GM18511 (cell line): ENCODE measurements at regions not wholly inside any gene's neighbourhood (a gene's known extent, or its start where the extent isn't known, plus 50 kb on each side); places are given as distances from the start of the nearest gene placed in this dataset.
"Not testable (repeated sequence)": the region's sequence is repeated elsewhere in the genome, so short reads cannot be mapped to it uniquely, and the experiment has no call there.

ENCODE experiments used
- ATAC-seq: cut with Tn5 transposase; IDR thresholded peaks from one replicate; pipeline ENCODE4 v1.9.1; 2021; ENCODE audit warnings: mild to moderate bottlenecking, moderate library complexity; ENCODE audit not compliant: unreplicated experiment

DNA sequence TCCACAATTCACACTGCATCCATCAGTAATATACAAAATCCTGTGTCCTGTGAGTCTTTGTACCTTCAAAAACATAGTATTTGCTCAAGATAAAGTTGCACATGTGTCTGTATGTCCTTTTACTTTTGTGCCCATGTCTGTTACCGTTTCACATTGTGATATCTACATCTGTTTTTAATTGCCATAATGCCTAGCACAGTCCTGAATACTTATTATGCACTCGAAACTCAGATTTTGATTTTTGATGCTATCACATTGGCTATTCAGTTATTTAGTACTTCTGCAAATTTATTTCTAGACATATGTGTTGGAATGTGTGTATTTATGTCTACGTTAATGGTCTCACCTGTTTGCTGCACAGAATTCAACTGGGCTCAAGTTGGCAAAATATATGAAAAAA lies 452.8 kb upstream of the ZEB2 start:
- ATAC-seq, result no peak

DNA sequence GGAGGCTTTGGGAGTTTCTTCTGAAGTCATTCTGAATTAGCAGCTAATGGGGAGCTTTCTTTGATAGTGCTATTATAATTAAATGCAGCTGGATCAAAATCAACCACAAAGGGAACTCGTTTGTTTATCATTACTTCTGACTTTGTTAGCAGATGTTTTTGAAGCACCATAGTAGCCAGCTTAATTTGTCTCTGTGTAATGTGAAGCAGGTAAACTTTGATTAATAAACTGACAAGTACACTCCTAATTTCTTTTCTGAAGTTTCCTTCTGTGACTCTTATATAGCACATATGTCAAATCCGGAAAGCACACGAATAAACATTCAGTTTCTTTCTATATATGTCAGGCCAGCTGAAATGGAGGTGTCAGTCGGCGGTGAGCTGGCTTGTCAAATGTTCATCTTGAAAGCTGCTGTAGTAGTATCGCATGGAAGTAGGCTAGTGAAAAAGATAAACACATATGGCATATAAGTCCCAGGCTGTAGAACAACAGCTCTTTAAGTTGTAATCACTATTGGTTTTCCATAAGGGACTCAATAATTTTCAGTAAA lies 451.9 kb upstream of the ZEB2 start:
- no peak for ATAC-seq

- ATAC-seq, result not testable (repeated sequence)
These were observed 450.5 kb upstream of the ZEB2 start for GRCh38 chr2:144970410-144970809.

- ATAC-seq, result not testable (repeated sequence)
These were observed 449.6 kb upstream of the ZEB2 start for GRCh38 chr2:144969564-144969963.

DNA sequence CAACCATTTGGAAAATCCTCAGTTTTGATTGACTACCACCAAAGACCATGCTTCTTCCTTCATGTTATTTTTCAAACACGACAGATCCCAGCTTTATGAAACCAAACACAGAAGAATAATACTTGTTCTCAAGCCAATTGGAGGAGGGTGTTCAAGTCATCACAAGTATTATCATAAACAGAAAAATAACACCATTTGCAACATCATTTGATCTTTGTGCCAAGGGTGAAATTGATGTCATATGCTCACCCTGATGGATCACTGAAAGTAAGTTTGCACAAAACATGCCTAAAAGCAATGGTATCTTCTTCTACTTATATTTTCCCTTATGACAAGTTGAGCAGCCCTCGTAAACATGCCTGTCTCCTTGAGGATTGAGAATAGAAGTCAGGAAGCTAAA lies 448.0 kb upstream of the ZEB2 start:
- no peak for ATAC-seq

DNA sequence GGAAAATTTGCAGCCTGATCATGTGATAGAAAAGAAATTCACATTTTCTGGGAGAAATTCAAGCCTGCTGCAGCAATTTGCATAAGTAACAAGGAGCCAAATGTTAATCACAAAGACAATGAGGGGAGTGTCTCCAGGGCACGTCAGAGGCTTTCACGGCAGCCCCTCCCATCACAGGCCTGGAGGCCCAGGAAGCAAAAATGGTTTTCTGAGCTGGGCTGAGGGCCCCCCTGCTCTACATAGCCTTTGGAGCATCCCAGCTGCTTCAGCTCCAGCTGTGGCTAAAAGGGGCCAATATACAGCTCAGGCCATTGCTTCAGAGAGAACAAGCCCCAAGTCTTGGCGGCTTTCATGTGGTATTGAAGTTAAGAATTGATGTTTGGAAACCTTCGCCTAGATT lies 445.3 kb upstream of the ZEB2 start:
- no peak for ATAC-seq

DNA sequence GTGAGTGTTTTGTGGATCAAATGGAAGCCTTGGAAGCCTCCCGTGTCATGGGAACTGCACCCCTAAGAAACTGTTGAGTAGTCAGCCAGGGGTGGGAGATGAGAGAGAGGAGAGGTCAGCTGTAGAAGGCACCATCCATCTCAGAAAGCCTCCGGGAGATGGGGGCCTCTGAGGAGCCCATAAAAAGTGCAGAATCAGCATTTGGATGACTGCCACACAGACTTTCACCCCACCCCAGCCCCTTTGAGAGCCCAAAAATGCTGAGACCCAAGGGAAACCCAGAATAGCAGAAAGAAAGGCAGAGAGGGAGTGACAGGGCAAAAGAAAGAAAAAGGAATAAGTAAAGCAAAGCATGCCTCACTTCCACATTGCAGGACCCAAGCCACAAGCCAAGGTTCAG lies 443.1 kb upstream of the ZEB2 start:
- no peak for ATAC-seq

GRCh38 chr2:144959416-144959815 lies 439.5 kb upstream of the ZEB2 start:
- no peak for ATAC-seq

DNA sequence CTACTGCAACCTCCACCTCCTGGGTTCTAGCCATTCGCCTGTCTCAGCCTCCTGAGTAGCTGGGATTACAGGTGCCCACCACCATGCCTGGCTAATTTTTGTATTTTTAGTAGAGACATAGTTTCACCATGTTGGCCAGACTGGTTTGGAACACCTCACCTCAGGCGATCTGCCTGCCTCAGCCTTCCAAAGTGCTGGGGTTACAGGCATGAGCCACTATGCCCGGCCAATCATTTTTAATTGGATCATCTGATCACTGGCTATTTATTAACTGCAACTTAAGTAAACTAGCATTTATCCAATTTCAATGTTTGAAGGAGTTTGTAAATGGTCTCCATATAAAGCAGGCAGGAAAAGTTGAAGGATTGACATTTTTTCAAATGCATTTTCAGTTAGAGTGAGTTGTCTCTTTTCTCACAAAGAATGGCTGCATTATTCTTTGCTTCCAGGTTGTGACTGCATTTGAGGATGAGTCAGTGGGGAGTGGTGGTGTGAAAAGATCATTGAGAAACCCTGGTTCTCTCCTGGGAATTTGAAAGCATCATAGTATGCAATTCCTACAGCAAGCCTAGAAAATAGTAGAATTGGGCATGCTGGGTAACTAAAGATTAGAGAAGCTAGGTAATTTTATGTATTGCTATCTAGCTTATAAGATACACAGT lies 431.1 kb upstream of the ZEB2 start:
- ATAC-seq, result no peak

DNA sequence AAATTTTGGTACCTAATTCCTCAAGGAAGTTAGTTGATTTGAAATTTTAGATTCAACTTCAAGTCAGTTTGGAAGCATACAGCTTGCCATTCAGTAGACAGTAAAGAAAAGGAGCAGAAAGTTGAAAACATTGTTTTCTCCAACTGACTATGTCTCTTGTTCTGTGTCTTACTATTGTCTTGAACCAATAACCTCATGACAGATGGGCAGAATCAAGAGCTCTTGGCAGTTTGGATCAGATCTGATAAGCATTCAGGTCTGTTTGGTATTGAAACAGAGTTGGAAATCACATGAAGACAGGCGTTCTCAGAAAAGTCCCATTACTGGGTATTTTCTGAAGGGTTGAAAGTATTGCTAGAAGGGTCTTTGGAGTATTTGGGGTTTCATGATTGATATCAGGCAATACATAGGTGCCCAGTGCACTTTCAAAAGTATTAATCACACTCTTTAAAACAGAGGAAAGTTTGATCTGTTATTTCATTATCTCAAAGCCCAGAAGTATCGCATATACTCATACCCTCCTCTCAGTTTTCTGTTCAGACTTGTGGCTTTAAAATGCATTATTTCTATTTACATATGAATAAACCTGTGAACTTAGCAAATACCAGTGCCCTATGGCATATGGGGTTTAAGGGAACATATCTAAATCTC lies 428.4 kb upstream of the ZEB2 start:
- no peak for ATAC-seq

- no peak for ATAC-seq
These were observed 427.8 kb upstream of the ZEB2 start for GRCh38 chr2:144947709-144948037.

DNA sequence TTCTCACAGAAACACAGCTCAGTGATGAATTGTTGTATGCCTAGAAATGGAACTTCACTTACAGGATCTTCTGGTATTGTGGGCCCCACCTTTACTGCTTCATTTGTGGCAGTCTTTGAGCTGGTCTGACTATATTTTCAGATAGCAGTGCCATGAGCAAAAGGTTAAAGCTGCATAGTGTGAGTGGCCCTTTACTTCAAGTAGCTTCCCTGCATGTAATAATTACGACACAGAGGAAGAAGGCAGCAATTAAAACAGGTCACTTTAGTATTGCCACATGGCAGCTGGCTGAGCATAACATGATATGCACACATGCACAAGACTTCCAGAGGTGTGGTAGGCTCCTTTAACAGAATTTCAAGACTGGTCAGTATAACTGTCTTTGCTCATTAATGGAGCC lies 426.3 kb upstream of the ZEB2 start:
- no peak for ATAC-seq

- no peak for ATAC-seq
These were observed 424.8 kb upstream of the ZEB2 start for GRCh38 chr2:144944546-144945220.

DNA sequence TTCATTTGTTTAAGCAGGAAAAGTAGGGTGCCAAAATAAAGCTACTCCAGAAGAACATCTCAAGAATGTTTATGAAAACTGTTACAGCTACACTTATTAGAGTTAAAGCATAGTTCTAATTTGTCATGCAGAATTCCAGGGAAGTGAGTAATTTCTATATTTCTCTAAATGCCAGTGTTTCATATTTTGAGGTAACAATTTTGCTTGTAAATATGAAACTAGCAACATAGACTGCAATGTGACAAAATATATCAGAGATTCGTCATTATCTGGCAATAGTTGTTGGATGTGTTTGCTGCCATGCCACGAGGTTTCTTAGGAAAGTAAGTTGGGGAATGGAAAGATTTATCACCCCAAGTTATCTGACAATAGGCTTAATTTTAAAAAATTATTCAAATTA lies 424.1 kb upstream of the ZEB2 start:
- no peak for ATAC-seq

DNA sequence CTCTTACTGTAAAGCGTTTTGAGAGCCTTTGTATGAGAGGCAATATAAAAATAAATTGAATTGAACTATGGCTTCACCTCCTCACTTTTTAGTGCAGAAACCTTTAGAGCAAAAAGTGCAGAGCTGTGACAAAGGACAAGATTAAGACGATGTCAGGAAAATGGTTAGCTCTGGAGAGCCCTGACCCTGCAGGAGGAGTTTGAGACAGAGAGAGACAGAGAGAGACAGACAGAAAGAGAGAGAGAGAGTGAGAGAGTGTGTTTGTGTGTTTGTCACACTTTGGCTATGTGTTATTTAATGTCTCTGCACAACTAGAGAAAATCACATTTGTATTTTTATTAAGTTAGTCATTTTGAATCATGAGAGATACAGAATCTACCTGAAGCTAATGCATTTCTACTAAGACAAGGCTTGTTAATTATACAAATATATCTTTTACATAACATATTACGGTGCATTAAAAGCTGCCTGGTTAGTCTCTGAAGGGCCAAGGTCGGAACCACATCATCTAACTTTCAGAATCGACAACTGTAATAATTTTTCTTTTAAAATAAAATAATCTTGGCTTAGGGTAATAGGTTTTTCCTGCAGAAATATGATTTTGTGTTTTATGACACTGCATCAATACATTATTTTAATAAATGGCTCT lies 423.5 kb upstream of the ZEB2 start:
- no peak for ATAC-seq

DNA sequence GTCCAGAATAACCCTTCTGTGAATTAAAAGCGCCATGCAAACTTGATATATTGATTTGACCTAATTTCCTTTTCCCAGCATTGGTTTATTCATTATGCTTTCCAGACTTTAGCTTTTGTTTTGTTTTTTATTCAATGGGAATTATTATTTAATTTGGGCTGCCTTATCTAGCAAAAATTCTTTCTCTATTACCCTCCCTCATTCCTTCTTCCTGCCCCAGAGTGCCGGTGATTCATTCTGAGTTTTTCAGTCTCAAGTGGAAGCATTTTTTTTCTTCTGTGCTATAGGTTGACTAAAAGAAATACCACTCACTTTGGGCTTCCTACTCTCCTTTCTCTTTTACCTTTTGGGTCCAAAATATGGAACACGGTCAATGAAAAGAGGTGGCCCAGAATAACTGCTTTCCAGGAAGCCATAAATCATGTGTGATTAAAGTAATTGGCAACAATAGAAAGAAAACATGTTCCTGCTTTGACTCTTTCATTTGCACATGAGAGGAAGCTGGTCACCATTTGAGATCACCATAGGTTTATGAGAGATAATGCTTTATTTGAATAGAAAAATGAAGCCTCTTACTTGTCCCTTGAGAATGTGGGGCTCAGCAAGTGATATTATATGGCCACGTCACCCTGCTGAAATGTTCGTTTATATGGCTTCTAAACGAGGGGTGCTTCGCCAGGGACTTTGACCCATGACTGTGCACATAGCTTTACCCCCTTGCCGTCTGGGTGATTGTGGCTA lies 422.8 kb upstream of the ZEB2 start:
- no peak for ATAC-seq

- ATAC-seq, result no peak
These were observed 422.0 kb upstream of the ZEB2 start for GRCh38 chr2:144941743-144942488.

GRCh38 chr2:144939590-144939989 lies 419.7 kb upstream of the ZEB2 start:
- ATAC-seq, result no peak

GRCh38 chr2:144937910-144938709 lies 418.2 kb upstream of the ZEB2 start:
- no peak for ATAC-seq
